ENCODE measurements at regions not wholly inside any gene's neighbourhood (a gene's known extent, or its start where the extent isn't known, plus 50 kb on each side); places are given as distances from the start of the nearest gene placed in this dataset.

GRCh38 chr12:130011611-130012385 is 108.0 kb upstream of the TMEM132D start:
- Histone ChIP-seq H3K27me3 (peaks cover 17% of the 10 kb centered on the region), H3K4me3 (ENCODE audit: low read depth in 1 of 2, low read length in 1 of 2) (no peak overlapping the region), H3K36me3 (no peaks in the 10 kb centered on the region), H3K4me1 (ENCODE audit: control insufficient read depth in 1 of 2, insufficient read depth in 1 of 2, low read depth in 1 of 2, low read length in 1 of 2) (no peaks in the 10 kb centered on the region), H3K9me3 (no peaks in the 10 kb centered on the region), H3K27ac (no peak overlapping the region)
- no peak for TF ChIP-seq CTCF (IDR thresholded peaks at IDR 0.05)

GRCh38 chr12:130013771-130014484 is 110.1 kb upstream of the TMEM132D start:
- no peak for TF ChIP-seq CTCF (IDR thresholded peaks at IDR 0.05)

GRCh38 chr12:130014485-130014807 is 110.6 kb upstream of the TMEM132D start:
- Histone ChIP-seq H3K9me3 (no peaks in the 10 kb centered on the region), H3K4me1 (ENCODE audit: control insufficient read depth in 1 of 2, insufficient read depth in 1 of 2, low read depth in 1 of 2, low read length in 1 of 2) (no peaks in the 10 kb centered on the region), H3K4me3 (ENCODE audit: low read depth in 1 of 2, low read length in 1 of 2) (no peak overlapping the region), H3K36me3 (no peaks in the 10 kb centered on the region), H3K27ac (no peak overlapping the region), H3K27me3 (peaks cover 17% of the 10 kb centered on the region)
- TF ChIP-seq CTCF (IDR thresholded peaks at IDR 0.05) = no peak

More at GRCh38 chr12:130013771-130014484, 110.1 kb upstream of the TMEM132D start:
- Histone ChIP-seq H3K9me3 (no peaks in the 10 kb centered on the region), H3K4me3 (ENCODE audit: low read depth in 1 of 2, low read length in 1 of 2) (no peak overlapping the region), H3K4me1 (ENCODE audit: control insufficient read depth in 1 of 2, insufficient read depth in 1 of 2, low read depth in 1 of 2, low read length in 1 of 2) (no peaks in the 10 kb centered on the region), H3K27ac (no peak overlapping the region), H3K36me3 (no peaks in the 10 kb centered on the region), H3K27me3 (peaks cover 17% of the 10 kb centered on the region)

- Histone ChIP-seq H3K36me3 (no peaks in the 10 kb centered on the region), H3K9me3 (no peaks in the 10 kb centered on the region)
Measured at GRCh38 chr12:130016194-130016593, 112.4 kb upstream of the TMEM132D start.

GRCh38 chr12:130016986-130017385 is 113.2 kb upstream of the TMEM132D start:
- Histone ChIP-seq H3K27ac (no peak overlapping the region), H3K9me3 (no peaks in the 10 kb centered on the region)
- TF ChIP-seq CTCF (IDR thresholded peaks at IDR 0.05) = no peak

More at GRCh38 chr12:130016194-130016593, 112.4 kb upstream of the TMEM132D start:
- Histone ChIP-seq H3K4me1 (ENCODE audit: control insufficient read depth in 1 of 2, insufficient read depth in 1 of 2, low read depth in 1 of 2, low read length in 1 of 2) (no peaks in the 10 kb centered on the region), H3K27ac (no peak overlapping the region), H3K27me3 (peaks cover 17% of the 10 kb centered on the region), H3K4me3 (ENCODE audit: low read depth in 1 of 2, low read length in 1 of 2) (no peak overlapping the region)
- TF ChIP-seq CTCF (IDR thresholded peaks at IDR 0.05) = no peak

More at GRCh38 chr12:130016986-130017385, 113.2 kb upstream of the TMEM132D start:
- no peak overlapping the region for H3K4me3 ChIP-seq (ENCODE audit: low read depth in 1 of 2, low read length in 1 of 2)
- H3K4me1 ChIP-seq (ENCODE audit: control insufficient read depth in 1 of 2, insufficient read depth in 1 of 2, low read depth in 1 of 2, low read length in 1 of 2) = no peaks in the 10 kb centered on the region
- peaks cover 17% of the 10 kb centered on the region for H3K27me3 ChIP-seq
- H3K36me3 ChIP-seq = no peaks in the 10 kb centered on the region
